Ovary (tissue), 3 donors: ENCODE measurements at regions not wholly inside any gene's neighbourhood (a gene's known extent, or its start where the extent isn't known, plus 50 kb on each side); places are given as distances from the start of the nearest gene placed in this dataset.

Source experiments
- CTCF ChIP-seq, 3 donors: fragments of 450-650 bp in 2 of 3; fragments of 200-600 bp in 1 of 3; IDR thresholded peaks; one replicate each; pipeline versions ENCODE4 v1.5.1 to v1.8.0; 2016 to 2022; ENCODE audit warnings: antibody characterized with exemption in 3 of 3, mild to moderate bottlenecking in 1 of 3
- EP300 ChIP-seq: sonication (generic); formaldehyde crosslinking; IDR thresholded peaks from one replicate; pipeline ENCODE4 v1.6.1; 2017; ENCODE audit warnings: antibody characterized with exemption
- donor health status: DM: no; HTN: no; CAD: no.

- TF ChIP-seq CTCF (IDR thresholded peaks at IDR 0.05) (no peak), EP300 (no peak)
Measured at GRCh38 chr13:105213512-105213911, 1322.0 kb downstream of the EFNB2 start.
